ENCODE measurements at regions not wholly inside any gene's neighbourhood (a gene's known extent, or its start where the extent isn't known, plus 50 kb on each side); places are given as distances from the start of the nearest gene placed in this dataset.
"Not testable (repeated sequence)": the region's sequence is repeated elsewhere in the genome, so short reads cannot be mapped to it uniquely, and the experiment has no call there.

- DNase-seq (ENCODE audit: low read depth), result no peak
These were observed 509.5 kb downstream of the DTWD2 start for GRCh38 chr5:118478852-118479251.

GRCh38 chr5:118468085-118468484 lies 520.3 kb downstream of the DTWD2 start:
- DNase-seq (ENCODE audit: low read depth), result no peak

- no peak for DNase-seq (ENCODE audit: low read depth)
These were observed 521.2 kb downstream of the DTWD2 start for GRCh38 chr5:118467103-118467502.

- DNase-seq (ENCODE audit: low read depth), result no peak
These were observed 521.9 kb downstream of the DTWD2 start for GRCh38 chr5:118466418-118466817.

GRCh38 chr5:118462276-118462675 lies 526.1 kb downstream of the DTWD2 start:
- DNase-seq (ENCODE audit: low read depth), result not testable (repeated sequence)

- no peak for DNase-seq (ENCODE audit: low read depth)
These were observed 526.9 kb downstream of the DTWD2 start for GRCh38 chr5:118461436-118461835.

GRCh38 chr5:118459490-118459889 lies 528.9 kb downstream of the DTWD2 start:
- DNase-seq (ENCODE audit: low read depth), result no peak

- no peak for DNase-seq (ENCODE audit: low read depth)
These were observed 532.3 kb downstream of the DTWD2 start for GRCh38 chr5:118456085-118456484.

- DNase-seq (ENCODE audit: low read depth), result no peak
These were observed 536.6 kb downstream of the DTWD2 start for GRCh38 chr5:118451697-118452247.

GRCh38 chr5:118450554-118451332 lies 537.6 kb downstream of the DTWD2 start:
- no peak for DNase-seq (ENCODE audit: low read depth)

- no peak for DNase-seq (ENCODE audit: low read depth)
These were observed 541.0 kb downstream of the DTWD2 start for GRCh38 chr5:118447350-118447749.

GRCh38 chr5:118441956-118442355 lies 546.4 kb downstream of the DTWD2 start:
- DNase-seq (ENCODE audit: low read depth), result no peak

GRCh38 chr5:118441034-118441433 lies 547.3 kb downstream of the DTWD2 start:
- no peak for DNase-seq (ENCODE audit: low read depth)

- DNase-seq (ENCODE audit: low read depth), result no peak
These were observed 547.9 kb downstream of the DTWD2 start for GRCh38 chr5:118440496-118440895.

GRCh38 chr5:118439831-118440230 lies 548.5 kb downstream of the DTWD2 start:
- DNase-seq (ENCODE audit: low read depth), result peak; percentile 50

GRCh38 chr5:118435131-118435530 lies 553.2 kb downstream of the DTWD2 start:
- DNase-seq (ENCODE audit: low read depth), result no peak

- DNase-seq (ENCODE audit: low read depth), result no peak
These were observed 553.8 kb downstream of the DTWD2 start for GRCh38 chr5:118434522-118434921.

GRCh38 chr5:118430076-118430475 lies 558.3 kb downstream of the DTWD2 start:
- no peak for DNase-seq (ENCODE audit: low read depth)

GRCh38 chr5:118407958-118408357 lies 580.4 kb downstream of the DTWD2 start:
- DNase-seq (ENCODE audit: low read depth), result no peak

GRCh38 chr5:118405650-118406061 lies 582.7 kb downstream of the DTWD2 start:
- no peak for DNase-seq (ENCODE audit: low read depth)

- DNase-seq (ENCODE audit: low read depth), result no peak
These were observed 591.1 kb downstream of the DTWD2 start for GRCh38 chr5:118397236-118397635.

- DNase-seq (ENCODE audit: low read depth), result no peak
These were observed 595.9 kb downstream of the DTWD2 start for GRCh38 chr5:118392491-118392890.

GRCh38 chr5:118382931-118383330 lies 605.4 kb downstream of the DTWD2 start:
- not testable (repeated sequence) for DNase-seq (ENCODE audit: low read depth)

- no peak for DNase-seq (ENCODE audit: low read depth)
These were observed 608.9 kb downstream of the DTWD2 start for GRCh38 chr5:118379470-118379869.

Data from fibroblast of gingiva (primary cell).